Colonic mucosa (tissue), 4 donors: ENCODE measurements at regions not wholly inside any gene's neighbourhood (a gene's known extent, or its start where the extent isn't known, plus 50 kb on each side); places are given as distances from the start of the nearest gene placed in this dataset.

ENCODE experiments used
- DNase-seq: peaks from one replicate; pipeline ENCODE4 v3.0.0-alpha.2; 2020
- H3K27ac ChIP-seq: fragments of 200-600 bp; one replicate; pipeline ENCODE4 v1.8.0; 2021
- H3K27me3 ChIP-seq: fragments of 200-600 bp; one replicate; pipeline ENCODE4 v1.8.0; 2021
- H3K36me3 ChIP-seq: fragments of 200-600 bp; one replicate; pipeline ENCODE4 v1.8.0; 2021
- H3K4me1 ChIP-seq: fragments of 200-600 bp; one replicate; pipeline ENCODE4 v1.8.0; 2021; ENCODE audit warnings: mild to moderate bottlenecking
- H3K4me3 ChIP-seq: fragments of 200-600 bp; one replicate; pipeline ENCODE4 v1.8.0; 2021
- H3K9ac ChIP-seq, 2 donors: one replicate each; pipeline ENCODE4 v1.7.0; 2013; ENCODE audit warnings: control low read depth in 2 of 2, low read depth in 2 of 2, low read length in 2 of 2
- H3K9me3 ChIP-seq: fragments of 200-600 bp; one replicate; pipeline ENCODE4 v1.8.0; 2021
- CTCF ChIP-seq: fragments of 200-600 bp; IDR thresholded peaks from one replicate; pipeline ENCODE4 v1.8.0; 2022; ENCODE audit warnings: antibody characterized with exemption, mild to moderate bottlenecking
- intact Hi-C: fragments of 100-400 bp; cut with DNase I; formaldehyde crosslinking; loops from one replicate; pipeline ENCODE4 v1.14.1; 2022
- donor health status: healthy.
- donor health status: DM: no; HTN: no; CAD: no.
- donor health status: DM: no; HTN: no; CAD: no.

- no peak overlapping the region for H3K4me3 ChIP-seq
- intact Hi-C loops: no loop called here
- no peaks in the 10 kb centered on the region for H3K4me1 ChIP-seq
- H3K27ac ChIP-seq: no peak overlapping the region
- no peaks in the 10 kb centered on the region for H3K9me3 ChIP-seq
- TF ChIP-seq CTCF: no peak
- no peak for DNase-seq
- no peak overlapping the region for H3K9ac ChIP-seq
- H3K36me3 ChIP-seq: no peaks in the 10 kb centered on the region
- no peaks in the 10 kb centered on the region for H3K27me3 ChIP-seq
Observed at GRCh38 chr1:244256086-244256676, 195.5 kb downstream of the ADSS2 start.

GRCh38 chr1:244264163-244264562 lies 187.5 kb downstream of the ADSS2 start:
- no peak overlapping the region for H3K9ac ChIP-seq
- no peak for TF ChIP-seq CTCF
- intact Hi-C loops: no loop called here
- no peaks in the 10 kb centered on the region for H3K4me1 ChIP-seq
- H3K9me3 ChIP-seq: no peaks in the 10 kb centered on the region
- no peak overlapping the region for H3K4me3 ChIP-seq
- H3K27me3 ChIP-seq: no peaks in the 10 kb centered on the region
- no peaks in the 10 kb centered on the region for H3K36me3 ChIP-seq
- no peak for DNase-seq
- H3K27ac ChIP-seq: no peak overlapping the region

GRCh38 chr1:244265507-244265906 lies 186.2 kb downstream of the ADSS2 start:
- Histone ChIP-seq H3K4me3 (no peak overlapping the region), H3K27me3 (no peaks in the 10 kb centered on the region), H3K4me1 (no peaks in the 10 kb centered on the region), H3K36me3 (no peaks in the 10 kb centered on the region), H3K9me3 (no peaks in the 10 kb centered on the region), H3K27ac (no peak overlapping the region), H3K9ac (no peak overlapping the region)
- intact Hi-C loops: no loop called here
- no peak for TF ChIP-seq CTCF
- DNase-seq: no peak

- TF ChIP-seq CTCF: no peak
- no peaks in the 10 kb centered on the region for H3K27me3 ChIP-seq
- intact Hi-C loops: no loop called here
- no peak overlapping the region for H3K4me3 ChIP-seq
- no peaks in the 10 kb centered on the region for H3K9me3 ChIP-seq
- DNase-seq: no peak
- H3K9ac ChIP-seq: no peak overlapping the region
- H3K36me3 ChIP-seq: no peaks in the 10 kb centered on the region
- H3K4me1 ChIP-seq: no peaks in the 10 kb centered on the region
- H3K27ac ChIP-seq: no peak overlapping the region
Observed at GRCh38 chr1:244269169-244269568, 182.5 kb downstream of the ADSS2 start.

GRCh38 chr1:244271004-244271403 lies 180.7 kb downstream of the ADSS2 start:
- no peak overlapping the region for H3K27ac ChIP-seq
- H3K27me3 ChIP-seq: no peaks in the 10 kb centered on the region
- H3K9me3 ChIP-seq: no peaks in the 10 kb centered on the region
- H3K36me3 ChIP-seq: no peaks in the 10 kb centered on the region
- TF ChIP-seq CTCF: no peak
- H3K4me3 ChIP-seq: no peak overlapping the region
- no peak for DNase-seq
- no peaks in the 10 kb centered on the region for H3K4me1 ChIP-seq
- intact Hi-C loops: loop anchor here (5.0 to 10.0 kb wide), 3 partner anchors 256 to 929 kb away; no protein-coding TSS in a partner anchor
- no peak overlapping the region for H3K9ac ChIP-seq
